ENCODE measurements at regions not wholly inside any gene's neighbourhood (a gene's known extent, or its start where the extent isn't known, plus 50 kb on each side); places are given as distances from the start of the nearest gene placed in this dataset.
"Not testable (repeated sequence)": the region's sequence is repeated elsewhere in the genome, so short reads cannot be mapped to it uniquely, and the experiment has no call there.

DNA sequence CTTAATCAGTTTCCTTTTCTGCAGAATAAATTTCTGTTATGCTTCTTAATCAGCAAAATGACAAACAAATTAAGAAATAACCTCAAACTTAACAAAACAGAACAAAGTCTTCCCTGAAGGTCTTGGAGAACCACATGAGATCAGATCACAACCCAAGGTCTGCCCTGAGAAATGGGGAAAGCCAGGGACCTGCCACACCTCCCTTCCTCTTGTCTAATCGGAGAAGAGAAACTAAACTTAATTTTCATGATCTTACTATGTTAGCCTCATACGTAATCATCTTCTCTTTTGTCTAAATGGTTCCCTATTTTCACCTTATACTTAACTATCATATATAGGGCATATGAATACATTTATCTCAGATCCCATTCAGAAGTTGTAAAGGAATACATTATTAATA, 405.4 kb upstream of the SPATA31A3 start:
- H3K4me1 ChIP-seq (ENCODE audit: low read depth); intact Hi-C loops (cut with DNase I, micrococcal nuclease); H3K4me3 ChIP-seq; H3K36me3 ChIP-seq (ENCODE audit: low read depth); H3K9me3 ChIP-seq; ATAC-seq; DNase-seq: not testable (repeated sequence)

DNA sequence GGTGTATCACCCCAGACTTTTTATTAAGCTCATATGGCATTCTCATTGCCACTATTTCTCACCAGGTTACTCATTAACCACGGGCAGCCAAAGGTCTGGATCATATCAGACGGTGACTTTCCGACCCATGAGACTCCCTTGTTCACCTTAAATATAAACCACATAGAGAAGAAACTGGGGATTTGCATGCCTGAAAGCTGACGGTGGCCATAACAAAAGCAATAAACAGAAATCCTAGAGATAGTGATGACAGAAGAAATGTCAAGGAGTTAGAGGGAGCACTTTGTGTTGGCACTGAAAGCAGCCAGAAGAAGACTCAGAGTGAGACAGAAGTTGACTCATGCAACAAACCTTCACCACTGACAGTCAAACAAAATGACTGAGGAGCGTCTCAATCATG, 402.4 kb upstream of the SPATA31A3 start:
- H3K4me1 ChIP-seq (ENCODE audit: low read depth); DNase-seq; H3K9me3 ChIP-seq; intact Hi-C loops (cut with DNase I, micrococcal nuclease); H3K36me3 ChIP-seq (ENCODE audit: low read depth); H3K4me3 ChIP-seq: not testable (repeated sequence)
- peak; percentile 98 for ATAC-seq

DNA sequence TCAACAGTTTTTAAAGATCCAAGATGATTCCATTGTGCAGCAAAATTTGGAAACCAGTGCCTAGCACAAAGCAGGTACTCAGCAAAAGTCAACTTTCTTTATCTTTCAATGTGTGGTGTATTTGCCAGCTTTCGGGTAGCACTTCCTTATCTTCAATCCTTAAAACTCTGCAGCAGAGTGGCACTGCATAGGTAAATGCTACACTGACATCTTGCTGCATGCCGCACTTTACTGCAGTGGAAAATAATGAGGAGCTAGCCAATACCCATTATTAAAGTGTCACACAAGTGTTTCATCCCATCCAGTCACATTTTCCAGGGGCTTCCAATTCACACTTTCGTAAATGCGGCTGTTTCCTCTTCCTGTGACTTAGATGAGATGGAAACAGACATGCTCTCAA, 401.7 kb upstream of the SPATA31A3 start:
- H3K4me1 ChIP-seq (ENCODE audit: low read depth); DNase-seq; H3K9me3 ChIP-seq; H3K4me3 ChIP-seq; H3K36me3 ChIP-seq (ENCODE audit: low read depth); intact Hi-C loops (cut with DNase I, micrococcal nuclease): not testable (repeated sequence)
- ATAC-seq: peak; percentile 26

DNA sequence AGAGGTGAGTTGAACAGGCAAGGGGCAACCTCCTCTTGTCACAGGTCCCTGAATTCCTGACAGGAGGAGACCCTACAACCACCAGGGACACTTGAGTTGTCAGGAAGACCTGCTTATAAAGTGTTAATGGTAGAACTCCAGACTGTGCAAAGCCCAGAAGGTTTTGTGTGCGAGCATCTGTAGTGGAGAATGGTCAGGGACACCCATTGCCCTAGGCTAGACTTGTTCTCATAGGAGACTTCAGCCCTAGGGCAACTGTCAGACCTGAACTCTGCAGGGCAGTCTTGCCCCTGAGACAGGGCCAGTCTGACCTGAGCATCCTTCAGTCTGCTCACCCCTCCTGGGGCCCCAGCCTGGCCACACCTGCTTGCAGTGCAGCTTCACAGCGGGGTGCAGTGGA, 377.3 kb upstream of the SPATA31A3 start:
- DNase-seq; ATAC-seq; H3K36me3 ChIP-seq (ENCODE audit: low read depth); H3K4me1 ChIP-seq (ENCODE audit: low read depth); H3K9me3 ChIP-seq; intact Hi-C loops (cut with DNase I, micrococcal nuclease); H3K4me3 ChIP-seq: not testable (repeated sequence)

DNA sequence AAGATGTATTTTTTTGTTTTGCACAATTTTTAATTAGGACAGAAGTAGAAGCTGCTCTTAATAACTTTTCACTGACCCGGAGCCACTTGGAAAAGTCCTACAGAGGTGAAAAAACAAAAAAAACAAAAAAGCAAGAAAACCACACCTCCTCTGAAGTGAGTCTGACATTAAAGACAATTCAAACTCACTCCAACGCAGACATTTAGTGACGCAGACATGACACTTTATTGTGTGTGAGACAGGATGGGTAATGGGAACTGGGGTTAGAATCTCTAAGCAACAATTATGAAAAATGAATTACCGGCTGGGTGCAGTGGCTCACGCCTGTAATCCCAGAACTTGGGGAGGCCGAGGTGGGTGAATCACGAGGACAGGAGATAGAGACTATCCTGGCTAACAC, 370.0 kb upstream of the SPATA31A3 start:
- intact Hi-C loops (cut with DNase I, micrococcal nuclease); H3K36me3 ChIP-seq (ENCODE audit: low read depth); H3K4me1 ChIP-seq (ENCODE audit: low read depth); H3K9me3 ChIP-seq; H3K4me3 ChIP-seq; ATAC-seq; DNase-seq: not testable (repeated sequence)

DNA sequence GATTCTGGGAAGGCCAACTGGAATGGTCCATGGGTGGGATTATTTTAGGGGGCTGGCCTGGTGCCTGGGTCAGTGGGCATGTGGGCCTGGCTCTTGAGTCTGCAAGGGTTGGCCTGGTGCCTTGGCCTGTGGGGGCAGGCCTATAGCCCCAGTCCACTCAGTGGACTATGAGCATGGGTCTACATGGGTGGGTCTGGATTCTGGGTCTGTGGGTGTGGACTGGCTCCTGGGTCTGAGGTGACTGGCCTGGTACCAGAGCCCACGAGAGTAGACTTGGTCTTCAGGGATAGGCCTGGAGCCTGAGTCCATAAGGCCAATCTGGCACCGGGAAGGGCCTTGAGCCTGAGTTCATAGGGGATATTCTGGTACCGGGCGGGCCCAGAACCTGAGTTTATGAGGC, 361.6 kb upstream of the SPATA31A3 start:
- ATAC-seq; H3K9me3 ChIP-seq; intact Hi-C loops (cut with DNase I, micrococcal nuclease); H3K4me3 ChIP-seq; H3K4me1 ChIP-seq (ENCODE audit: low read depth); DNase-seq; H3K36me3 ChIP-seq (ENCODE audit: low read depth): not testable (repeated sequence)

DNA sequence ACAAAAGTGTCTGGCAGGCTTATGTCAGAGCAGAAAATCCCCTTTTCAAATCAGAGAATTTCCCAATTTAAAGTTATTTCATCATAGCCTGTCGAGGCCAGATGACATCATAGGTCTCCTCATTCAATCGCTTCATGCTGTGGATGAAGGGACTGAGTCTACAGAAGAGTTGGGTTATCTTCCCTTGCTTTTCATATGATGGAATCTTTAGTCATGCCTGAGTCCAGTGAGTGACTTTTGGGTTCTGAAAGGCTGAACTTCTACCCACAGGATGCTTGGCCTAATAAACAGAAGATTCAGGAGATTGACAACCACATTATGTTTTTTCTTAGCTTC, 357.0 kb upstream of the SPATA31A3 start:
- H3K36me3 ChIP-seq (ENCODE audit: low read depth); intact Hi-C loops (cut with DNase I, micrococcal nuclease); ATAC-seq; DNase-seq; H3K4me1 ChIP-seq (ENCODE audit: low read depth); H3K4me3 ChIP-seq; H3K9me3 ChIP-seq: not testable (repeated sequence)

DNA sequence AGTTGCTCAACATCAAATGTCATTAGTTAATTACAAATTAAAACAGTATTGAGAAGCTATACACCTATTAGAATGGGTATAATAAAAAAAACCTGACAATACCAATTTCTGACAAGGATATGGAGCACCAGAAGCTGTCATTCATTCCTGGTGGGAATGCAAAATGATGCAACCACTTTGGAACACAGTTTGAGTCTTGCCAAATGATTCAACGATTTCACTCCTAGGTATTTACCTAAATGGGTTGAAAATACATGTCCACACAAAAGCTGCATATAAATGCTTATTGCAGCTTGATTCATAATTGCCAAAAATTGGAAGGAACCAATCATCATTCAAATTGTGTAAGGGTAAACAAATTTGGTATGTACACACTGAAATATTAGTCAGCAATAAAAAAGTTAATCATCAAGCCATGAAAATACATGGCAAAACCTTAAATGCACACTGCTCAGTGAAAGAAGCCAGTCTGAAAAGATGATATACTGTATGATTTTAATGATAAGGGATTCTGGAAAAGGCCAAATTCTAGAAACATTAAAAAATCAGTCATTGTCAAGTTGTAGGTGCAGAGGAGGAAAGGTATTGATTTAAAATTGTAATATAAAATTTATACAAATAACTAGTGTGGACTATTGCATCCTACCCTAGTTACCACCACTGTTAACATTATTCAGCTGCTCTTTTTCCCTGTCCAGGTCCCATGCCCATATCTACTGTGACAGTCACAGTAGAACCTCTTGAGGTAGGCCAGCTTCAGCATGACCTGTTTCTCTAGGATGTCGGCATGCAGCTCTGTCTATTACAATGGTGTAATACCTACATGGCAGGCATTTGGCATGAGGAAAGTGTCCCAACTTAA, 356.4 kb upstream of the SPATA31A3 start:
- DNase-seq; H3K36me3 ChIP-seq (ENCODE audit: low read depth); H3K9me3 ChIP-seq; intact Hi-C loops (cut with DNase I, micrococcal nuclease); H3K4me1 ChIP-seq (ENCODE audit: low read depth); H3K4me3 ChIP-seq: not testable (repeated sequence)
- peak; percentile 68 for ATAC-seq

DNA sequence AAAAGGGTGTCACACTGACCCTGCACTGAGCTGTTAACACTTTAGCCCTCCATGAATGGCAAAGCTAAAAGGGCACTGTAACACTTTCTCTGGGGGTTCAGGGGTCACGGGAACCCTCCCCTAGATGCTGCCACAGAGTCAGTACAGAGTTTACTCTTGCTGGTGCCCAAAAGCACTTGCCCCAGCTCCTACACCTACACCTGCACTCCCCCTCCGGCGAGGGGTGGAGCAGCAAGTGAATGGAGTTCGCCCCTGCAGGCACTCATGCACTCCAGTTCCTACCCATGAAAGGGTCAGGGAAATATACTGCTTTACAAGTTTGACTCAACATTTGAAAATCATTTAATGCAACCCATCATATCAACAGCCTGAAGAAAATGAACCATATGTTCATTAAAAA, 355.7 kb upstream of the SPATA31A3 start:
- H3K36me3 ChIP-seq (ENCODE audit: low read depth); H3K9me3 ChIP-seq; H3K4me1 ChIP-seq (ENCODE audit: low read depth); DNase-seq; intact Hi-C loops (cut with DNase I, micrococcal nuclease); H3K4me3 ChIP-seq: not testable (repeated sequence)
- ATAC-seq: peak; percentile 12

DNA sequence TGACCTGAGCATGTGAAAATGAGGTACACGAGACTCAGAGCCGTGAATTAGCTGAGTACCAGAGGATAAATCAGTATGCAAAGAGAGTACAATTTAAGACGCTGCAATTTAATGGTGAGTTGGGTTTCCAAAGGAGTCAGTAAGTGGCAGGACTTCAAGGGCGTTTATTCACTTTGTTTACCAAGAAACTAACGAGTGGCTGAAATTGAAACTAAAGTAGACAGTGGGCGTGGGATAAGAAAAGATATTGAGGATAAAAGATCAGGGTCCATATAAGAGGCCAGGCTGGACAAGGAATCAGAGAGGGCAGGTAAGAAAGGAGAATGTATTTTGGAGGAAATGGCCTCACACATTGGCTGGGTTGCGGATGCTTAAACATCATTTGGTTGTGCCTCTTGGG, 346.9 kb upstream of the SPATA31A3 start:
- H3K4me1 ChIP-seq (ENCODE audit: low read depth); intact Hi-C loops (cut with DNase I, micrococcal nuclease); H3K9me3 ChIP-seq; H3K4me3 ChIP-seq; H3K36me3 ChIP-seq (ENCODE audit: low read depth); DNase-seq: not testable (repeated sequence)
- ATAC-seq: peak; percentile 55

DNA sequence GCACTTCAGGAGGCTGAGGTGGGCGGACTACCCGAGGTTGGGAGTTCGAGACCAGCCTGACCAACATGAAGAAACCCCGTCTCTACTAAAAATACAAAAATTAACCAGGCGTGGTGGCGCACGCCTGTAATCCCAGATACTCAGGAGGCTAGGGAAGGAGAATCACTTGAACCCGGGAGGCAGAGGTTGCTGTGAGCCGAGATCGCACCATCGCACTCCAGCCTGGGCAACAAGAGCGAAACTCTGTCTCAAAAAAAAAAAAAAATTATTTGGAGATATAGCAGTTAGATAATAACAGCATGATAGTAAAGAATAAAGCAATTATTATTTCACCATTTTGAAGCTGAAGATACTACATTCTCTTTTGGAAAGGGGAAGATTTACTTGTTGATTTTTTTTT, 345.9 kb upstream of the SPATA31A3 start:
- H3K4me3 ChIP-seq; H3K9me3 ChIP-seq; intact Hi-C loops (cut with DNase I, micrococcal nuclease); ATAC-seq; H3K36me3 ChIP-seq (ENCODE audit: low read depth); H3K4me1 ChIP-seq (ENCODE audit: low read depth): not testable (repeated sequence)
- DNase-seq: peak in 2 of 3 donors; percentile 1 to 14

DNA sequence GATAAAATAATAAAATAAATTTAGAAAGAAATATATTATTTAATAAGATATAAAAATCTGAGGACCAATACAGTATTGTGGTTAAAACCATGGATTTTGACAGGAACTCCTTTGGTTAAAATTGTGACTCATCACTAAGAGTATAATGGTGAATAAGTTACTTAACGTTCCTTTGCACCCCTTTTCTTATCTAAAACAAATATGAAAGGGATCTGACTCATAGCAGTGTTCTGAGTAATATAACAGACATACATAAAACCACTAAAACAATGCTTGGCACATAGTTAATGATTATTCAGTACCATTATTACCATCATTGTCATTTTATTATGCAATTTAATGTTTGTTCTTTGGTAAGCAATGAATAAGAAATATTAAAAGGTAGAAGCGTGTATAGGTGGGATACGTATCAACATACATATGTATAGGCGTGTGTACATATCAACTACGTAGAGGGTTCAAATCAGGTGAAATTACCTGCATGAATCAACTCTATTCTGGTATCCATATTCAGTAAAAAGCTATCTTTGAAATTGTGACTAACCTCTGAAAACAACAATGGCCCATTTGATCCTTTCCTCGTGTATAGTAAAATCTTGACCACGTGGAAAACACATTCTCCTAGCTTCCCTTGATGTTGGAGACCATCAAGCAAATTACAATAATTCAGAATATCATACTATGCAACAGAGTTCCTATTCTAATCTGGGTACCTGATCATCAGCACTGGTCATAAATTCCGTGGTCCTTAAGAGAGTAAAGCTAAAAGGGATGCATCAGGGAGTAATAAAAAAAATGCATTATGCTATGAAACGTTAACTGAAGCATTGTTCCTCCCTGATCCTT, 342.6 kb upstream of the SPATA31A3 start:
- DNase-seq; H3K9me3 ChIP-seq; H3K36me3 ChIP-seq (ENCODE audit: low read depth); H3K4me3 ChIP-seq; H3K4me1 ChIP-seq (ENCODE audit: low read depth); intact Hi-C loops (cut with DNase I, micrococcal nuclease): not testable (repeated sequence)
- peak; percentile 98 for ATAC-seq

DNA sequence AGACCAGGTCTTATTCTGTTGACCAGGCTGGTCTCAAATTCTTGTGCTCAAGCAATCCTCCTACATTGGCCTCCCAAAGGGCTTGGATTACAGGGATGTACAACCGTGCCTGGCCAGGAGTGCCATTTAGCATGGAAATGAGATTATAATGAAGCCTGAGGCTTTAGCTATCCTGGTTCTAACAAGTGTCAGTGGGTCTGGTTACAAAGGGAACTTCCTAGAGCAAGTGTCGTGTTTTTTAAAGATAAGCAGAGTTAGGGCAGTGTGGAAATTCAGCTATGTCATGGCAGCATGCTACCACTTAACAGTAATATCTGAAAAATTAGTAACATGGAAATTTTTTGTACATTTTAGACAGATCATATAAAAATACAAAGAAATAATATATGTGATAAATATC, 339.3 kb upstream of the SPATA31A3 start:
- DNase-seq; H3K4me1 ChIP-seq (ENCODE audit: low read depth); H3K4me3 ChIP-seq; H3K9me3 ChIP-seq; intact Hi-C loops (cut with DNase I, micrococcal nuclease); H3K36me3 ChIP-seq (ENCODE audit: low read depth); ATAC-seq: not testable (repeated sequence)

DNA sequence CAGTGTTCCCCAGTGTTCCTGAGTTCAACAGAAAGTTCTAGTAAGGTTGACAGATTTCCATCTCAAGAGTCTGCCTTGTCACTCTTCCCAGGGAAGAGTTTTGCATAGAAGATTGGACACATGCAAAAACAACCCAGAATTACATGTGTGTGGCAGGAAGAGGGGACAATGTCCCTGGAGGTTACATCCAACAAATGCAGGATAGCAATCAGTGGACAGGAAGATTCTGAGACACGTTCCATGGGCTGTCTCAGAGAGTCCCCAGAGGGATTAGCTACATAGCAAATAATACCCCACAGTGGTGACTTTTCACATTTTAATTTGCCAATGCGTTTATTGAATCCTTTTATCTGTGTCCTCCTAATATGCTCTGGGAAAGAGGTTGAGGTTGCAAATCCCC, 321.1 kb upstream of the SPATA31A3 start:
- H3K9me3 ChIP-seq; intact Hi-C loops (cut with DNase I, micrococcal nuclease); H3K4me3 ChIP-seq; H3K4me1 ChIP-seq (ENCODE audit: low read depth); H3K36me3 ChIP-seq (ENCODE audit: low read depth); ATAC-seq; DNase-seq: not testable (repeated sequence)

Data from mucosa of descending colon (tissue), 3 donors.